ENCODE measurements at regions not wholly inside any gene's neighbourhood (a gene's known extent, or its start where the extent isn't known, plus 50 kb on each side); places are given as distances from the start of the nearest gene placed in this dataset.

DNA sequence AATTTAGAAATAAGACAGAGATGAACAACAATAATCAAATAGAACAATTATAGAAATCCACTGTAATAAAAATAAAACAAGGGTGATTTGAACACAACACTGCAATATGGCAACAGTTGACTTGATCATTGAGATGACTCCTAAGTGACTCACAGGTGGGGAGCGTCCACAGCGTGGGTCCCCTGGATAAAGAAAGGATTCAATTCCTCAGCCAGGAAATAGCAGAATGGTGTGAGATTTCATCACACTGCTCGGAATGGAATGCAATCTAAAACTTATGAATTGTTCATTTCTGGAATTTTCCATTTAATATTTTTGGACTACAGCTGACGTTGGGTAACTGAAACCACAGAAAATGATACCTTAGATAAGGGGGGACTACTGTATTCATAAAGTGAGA is 82.0 kb downstream of the CNTN3 start:
- SMC1A ChIA-PET (ENCODE audit: uncharacterized antibody, unreplicated experiment), result no interaction called here

DNA sequence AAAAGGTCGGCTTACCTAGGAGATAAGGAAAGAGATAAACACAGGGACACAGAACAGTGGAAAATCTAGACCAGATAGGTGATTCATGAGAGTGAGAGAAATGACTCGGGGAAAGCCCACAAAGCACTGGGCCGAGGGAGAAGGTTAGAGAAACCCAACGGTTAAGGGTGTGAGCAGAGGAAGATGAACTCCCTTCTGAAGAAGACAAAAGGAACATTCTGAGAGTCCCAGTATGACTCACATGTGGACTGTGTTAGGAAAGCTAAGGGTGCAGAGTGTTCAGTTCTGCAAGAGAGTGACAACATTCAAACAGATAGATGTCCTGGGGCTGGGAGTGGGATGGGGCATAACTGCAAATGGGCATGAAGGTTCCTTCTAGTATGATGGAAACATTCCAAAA is 83.0 kb downstream of the CNTN3 start:
- Histone ChIP-seq H3K27ac (ENCODE audit: control insufficient read depth, insufficient read depth) (no peak overlapping the region), H2AFZ (ENCODE audit: control insufficient read depth, low read depth, low read length) (no peak overlapping the region), H3K4me3 (no peak overlapping the region), H3K79me2 (ENCODE audit: control insufficient read depth, insufficient read depth, low read length) (no peaks in the 10 kb centered on the region), H3K4me2 (ENCODE audit: control insufficient read depth, insufficient read depth) (no peak overlapping the region), H3K27me3 (replicated peaks in 1 of 2; ENCODE audit: control insufficient read depth in 2 of 2, insufficient read depth in 2 of 2, low read length in 1 of 2) (no peaks in the 10 kb centered on the region), H4K20me1 (ENCODE audit: control insufficient read depth, insufficient read depth) (no peaks in the 10 kb centered on the region), H3K9me3 (replicated peaks; ENCODE audit: control insufficient read depth, insufficient read depth, low read length) (no peaks in the 10 kb centered on the region), H3K36me3 (ENCODE audit: control insufficient read depth in 2 of 2, insufficient read depth in 2 of 2, low read length in 1 of 2) (no peaks in the 10 kb centered on the region), H3K9ac (ENCODE audit: control insufficient read depth, insufficient read depth, low read length) (no peak overlapping the region), H3K4me1 (ENCODE audit: control insufficient read depth, insufficient read depth, low read length) (no peaks in the 10 kb centered on the region)
- FAIRE-seq (no peak), DNase-seq (ENCODE audit: low read depth, low spot score) (no peak), ATAC-seq (no peak)
- no TSS peak for BruUV-seq (replicated peaks)
- in situ Hi-C loops (cut with MboI), result no loop called here
- 2% methylated on average over 4 of the region's 4 CpGs for WGBS (ENCODE audit: insufficient coverage, insufficient replicate concordance, low lambda C conversion rate, missing lambda C conversion rate)
- ChIA-PET RAD21 (ENCODE audit: unreplicated experiment) (no interaction called here), SMC1A (ENCODE audit: uncharacterized antibody, unreplicated experiment) (no interaction called here), POLR2A (no interaction called here), CTCF (no interaction called here)
- intact Hi-C loops (cut with micrococcal nuclease; ENCODE audit: unreplicated experiment), result no loop called here
- TF ChIP-seq CBX3 (IDR thresholded peaks at IDR 0.05; ENCODE audit: borderline replicate concordance, low read depth) (no peak), NFIC (IDR thresholded peaks at IDR 0.05; ENCODE audit: low read depth, low read length) (no peak)
- TF ChIP-seq, protein P1, sequence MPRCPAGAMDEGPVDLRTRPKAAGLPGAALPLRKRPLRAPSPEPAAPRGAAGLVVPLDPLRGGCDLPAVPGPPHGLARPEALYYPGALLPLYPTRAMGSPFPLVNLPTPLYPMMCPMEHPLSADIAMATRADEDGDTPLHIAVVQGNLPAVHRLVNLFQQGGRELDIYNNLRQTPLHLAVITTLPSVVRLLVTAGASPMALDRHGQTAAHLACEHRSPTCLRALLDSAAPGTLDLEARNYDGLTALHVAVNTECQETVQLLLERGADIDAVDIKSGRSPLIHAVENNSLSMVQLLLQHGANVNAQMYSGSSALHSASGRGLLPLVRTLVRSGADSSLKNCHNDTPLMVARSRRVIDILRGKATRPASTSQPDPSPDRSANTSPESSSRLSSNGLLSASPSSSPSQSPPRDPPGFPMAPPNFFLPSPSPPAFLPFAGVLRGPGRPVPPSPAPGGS (IDR thresholded peaks at IDR 0.05; ENCODE audit: borderline replicate concordance, insufficient read depth, low read depth, low read length, poor library complexity, severe bottlenecking), result no peak
- TF ChIP-seq, protein P2, sequence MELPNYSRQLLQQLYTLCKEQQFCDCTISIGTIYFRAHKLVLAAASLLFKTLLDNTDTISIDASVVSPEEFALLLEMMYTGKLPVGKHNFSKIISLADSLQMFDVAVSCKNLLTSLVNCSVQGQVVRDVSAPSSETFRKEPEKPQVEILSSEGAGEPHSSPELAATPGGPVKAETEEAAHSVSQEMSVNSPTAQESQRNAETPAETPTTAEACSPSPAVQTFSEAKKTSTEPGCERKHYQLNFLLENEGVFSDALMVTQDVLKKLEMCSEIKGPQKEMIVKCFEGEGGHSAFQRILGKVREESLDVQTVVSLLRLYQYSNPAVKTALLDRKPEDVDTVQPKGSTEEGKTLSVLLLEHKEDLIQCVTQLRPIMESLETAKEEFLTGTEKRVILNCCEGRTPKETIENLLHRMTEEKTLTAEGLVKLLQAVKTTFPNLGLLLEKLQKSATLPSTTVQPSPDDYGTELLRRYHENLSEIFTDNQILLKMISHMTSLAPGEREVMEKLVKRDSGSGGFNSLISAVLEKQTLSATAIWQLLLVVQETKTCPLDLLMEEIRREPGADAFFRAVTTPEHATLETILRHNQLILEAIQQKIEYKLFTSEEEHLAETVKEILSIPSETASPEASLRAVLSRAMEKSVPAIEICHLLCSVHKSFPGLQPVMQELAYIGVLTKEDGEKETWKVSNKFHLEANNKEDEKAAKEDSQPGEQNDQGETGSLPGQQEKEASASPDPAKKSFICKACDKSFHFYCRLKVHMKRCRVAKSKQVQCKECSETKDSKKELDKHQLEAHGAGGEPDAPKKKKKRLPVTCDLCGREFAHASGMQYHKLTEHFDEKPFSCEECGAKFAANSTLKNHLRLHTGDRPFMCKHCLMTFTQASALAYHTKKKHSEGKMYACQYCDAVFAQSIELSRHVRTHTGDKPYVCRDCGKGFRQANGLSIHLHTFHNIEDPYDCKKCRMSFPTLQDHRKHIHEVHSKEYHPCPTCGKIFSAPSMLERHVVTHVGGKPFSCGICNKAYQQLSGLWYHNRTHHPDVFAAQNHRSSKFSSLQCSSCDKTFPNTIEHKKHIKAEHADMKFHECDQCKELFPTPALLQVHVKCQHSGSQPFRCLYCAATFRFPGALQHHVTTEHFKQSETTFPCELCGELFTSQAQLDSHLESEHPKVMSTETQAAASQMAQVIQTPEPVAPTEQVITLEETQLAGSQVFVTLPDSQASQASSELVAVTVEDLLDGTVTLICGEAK (IDR thresholded peaks at IDR 0.05; ENCODE audit: borderline replicate concordance), result no peak

More for the DNA sequence above, 82.0 kb downstream of the CNTN3 start:
- Histone ChIP-seq H3K4me2 (ENCODE audit: control insufficient read depth, insufficient read depth) (no peak overlapping the region), H3K79me2 (ENCODE audit: control insufficient read depth, insufficient read depth, low read length) (no peaks in the 10 kb centered on the region), H3K36me3 (ENCODE audit: control insufficient read depth in 2 of 2, insufficient read depth in 2 of 2, low read length in 1 of 2) (no peaks in the 10 kb centered on the region), H3K27ac (ENCODE audit: control insufficient read depth, insufficient read depth) (no peak overlapping the region), H3K27me3 (replicated peaks in 1 of 2; ENCODE audit: control insufficient read depth in 2 of 2, insufficient read depth in 2 of 2, low read length in 1 of 2) (no peaks in the 10 kb centered on the region), H2AFZ (ENCODE audit: control insufficient read depth, low read depth, low read length) (no peak overlapping the region), H3K4me3 (no peak overlapping the region), H3K9me3 (replicated peaks; ENCODE audit: control insufficient read depth, insufficient read depth, low read length) (no peaks in the 10 kb centered on the region), H4K20me1 (ENCODE audit: control insufficient read depth, insufficient read depth) (no peaks in the 10 kb centered on the region), H3K9ac (ENCODE audit: control insufficient read depth, insufficient read depth, low read length) (no peak overlapping the region), H3K4me1 (ENCODE audit: control insufficient read depth, insufficient read depth, low read length) (no peaks in the 10 kb centered on the region)
- ATAC-seq (no peak), DNase-seq (ENCODE audit: low read depth, low spot score) (no peak), FAIRE-seq (no peak)
- ChIA-PET CTCF (no interaction called here), POLR2A (no interaction called here), RAD21 (ENCODE audit: unreplicated experiment) (no interaction called here)
- no TSS peak for BruUV-seq (replicated peaks)
- 0% methylated on average over 4 of the region's 4 CpGs for WGBS (ENCODE audit: insufficient coverage, insufficient replicate concordance, low lambda C conversion rate, missing lambda C conversion rate)
- in situ Hi-C loops (cut with MboI) (no loop called here), intact Hi-C loops (cut with micrococcal nuclease; ENCODE audit: unreplicated experiment) (no loop called here)
- TF ChIP-seq HCFC1 (IDR thresholded peaks at IDR 0.05; ENCODE audit: low read length) (no peak), RFX5 (IDR thresholded peaks at IDR 0.05; ENCODE audit: low read depth, low read length) (no peak), SRF (IDR thresholded peaks at IDR 0.05; ENCODE audit: low read depth in 2 of 2, low read length in 2 of 2) (no peak), ZNF274 (IDR thresholded peaks at IDR 0.05; ENCODE audit: insufficient read depth, insufficient read length) (no peak)
- TF ChIP-seq, protein P3, sequence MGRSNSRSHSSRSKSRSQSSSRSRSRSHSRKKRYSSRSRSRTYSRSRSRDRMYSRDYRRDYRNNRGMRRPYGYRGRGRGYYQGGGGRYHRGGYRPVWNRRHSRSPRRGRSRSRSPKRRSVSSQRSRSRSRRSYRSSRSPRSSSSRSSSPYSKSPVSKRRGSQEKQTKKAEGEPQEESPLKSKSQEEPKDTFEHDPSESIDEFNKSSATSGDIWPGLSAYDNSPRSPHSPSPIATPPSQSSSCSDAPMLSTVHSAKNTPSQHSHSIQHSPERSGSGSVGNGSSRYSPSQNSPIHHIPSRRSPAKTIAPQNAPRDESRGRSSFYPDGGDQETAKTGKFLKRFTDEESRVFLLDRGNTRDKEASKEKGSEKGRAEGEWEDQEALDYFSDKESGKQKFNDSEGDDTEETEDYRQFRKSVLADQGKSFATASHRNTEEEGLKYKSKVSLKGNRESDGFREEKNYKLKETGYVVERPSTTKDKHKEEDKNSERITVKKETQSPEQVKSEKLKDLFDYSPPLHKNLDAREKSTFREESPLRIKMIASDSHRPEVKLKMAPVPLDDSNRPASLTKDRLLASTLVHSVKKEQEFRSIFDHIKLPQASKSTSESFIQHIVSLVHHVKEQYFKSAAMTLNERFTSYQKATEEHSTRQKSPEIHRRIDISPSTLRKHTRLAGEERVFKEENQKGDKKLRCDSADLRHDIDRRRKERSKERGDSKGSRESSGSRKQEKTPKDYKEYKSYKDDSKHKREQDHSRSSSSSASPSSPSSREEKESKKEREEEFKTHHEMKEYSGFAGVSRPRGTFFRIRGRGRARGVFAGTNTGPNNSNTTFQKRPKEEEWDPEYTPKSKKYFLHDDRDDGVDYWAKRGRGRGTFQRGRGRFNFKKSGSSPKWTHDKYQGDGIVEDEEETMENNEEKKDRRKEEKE (IDR thresholded peaks at IDR 0.05), result no peak

Measured in GM12878 (cell line).